ENCODE measurements at regions not wholly inside any gene's neighbourhood (a gene's known extent, or its start where the extent isn't known, plus 50 kb on each side); places are given as distances from the start of the nearest gene placed in this dataset.

DNA sequence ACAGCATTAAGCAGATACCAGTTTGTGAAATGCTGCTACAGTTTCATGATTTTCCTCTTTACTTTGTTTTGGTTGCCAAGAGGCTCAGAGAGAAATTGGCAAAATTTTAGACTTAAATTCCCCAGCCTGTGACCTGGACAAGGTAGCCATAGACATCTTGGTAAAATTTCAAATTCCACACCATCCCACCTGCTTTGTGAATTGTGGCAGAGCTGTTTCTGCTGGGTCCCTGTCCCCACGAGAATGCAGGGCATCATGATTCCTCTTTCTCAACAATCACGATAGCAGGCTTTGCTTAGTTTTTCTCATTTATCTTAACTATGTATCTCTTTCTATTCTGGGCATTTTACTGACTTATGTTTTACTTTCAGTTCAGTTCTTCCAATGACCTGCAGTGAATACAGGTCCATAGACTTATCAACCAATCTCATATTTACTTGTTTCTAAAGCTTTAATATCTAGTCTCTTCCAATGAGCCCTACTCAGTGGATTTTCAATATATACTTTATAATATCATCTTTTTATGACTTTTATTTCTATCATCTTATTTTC is 351.6 kb downstream of the SOCS6 start:
- Histone ChIP-seq H3K4me2 (no peak overlapping the region), H3K9me3 (no peaks in the 10 kb centered on the region), H3K27ac (no peak overlapping the region), H3K4me3 (no peak overlapping the region), H3K4me1 (no peaks in the 10 kb centered on the region)
- CTCF ChIA-PET = no interaction called here
- no peak for TF ChIP-seq CHD4 (IDR thresholded peaks at IDR 0.05; ENCODE audit: borderline replicate concordance)
- no peak for TF ChIP-seq MAFK (IDR thresholded peaks at IDR 0.05; ENCODE audit: partially characterized antibody)
- TF ChIP-seq RCOR1 (IDR thresholded peaks at IDR 0.05; ENCODE audit: low read depth, low read length) = no peak
- no peak for TF ChIP-seq CBX2 (IDR thresholded peaks at IDR 0.05; ENCODE audit: borderline replicate concordance, low read depth)
- no peak for TF ChIP-seq E2F6 (IDR thresholded peaks at IDR 0.05; ENCODE audit: borderline replicate concordance, low read depth)
- no peak for TF ChIP-seq RFX5 (IDR thresholded peaks at IDR 0.05)
- no peak for TF ChIP-seq USF2 (IDR thresholded peaks at IDR 0.05)
- TF ChIP-seq FOSB (CRISPR knock-in tag; IDR thresholded peaks at IDR 0.05) = no peak
- TF ChIP-seq NR3C1 (IDR thresholded peaks at IDR 0.05) = no peak
- TF ChIP-seq POLR2AphosphoS2 (conservative IDR thresholded peaks at IDR 0.05; ENCODE audit: low read length) = no peak
- no peak for TF ChIP-seq FOXS1 (CRISPR knock-in tag; IDR thresholded peaks at IDR 0.05)
- no peak for TF ChIP-seq EHF (CRISPR knock-in tag; IDR thresholded peaks at IDR 0.05)
- TF ChIP-seq TP53 (CRISPR knock-in tag; IDR thresholded peaks at IDR 0.05) = no peak
- no peak for TF ChIP-seq ZSCAN20 (CRISPR knock-in tag; IDR thresholded peaks at IDR 0.05)
- FAIRE-seq = no peak
- DNase-seq (ENCODE audit: low read depth in 1 of 2, low spot score in 1 of 2) = no peak
- WGBS (ENCODE audit: missing lambda C conversion rate) = 7% methylated on average over 2 of the region's 2 CpGs
- POLR2A ChIA-PET = no interaction called here
- no peak for ATAC-seq

DNA sequence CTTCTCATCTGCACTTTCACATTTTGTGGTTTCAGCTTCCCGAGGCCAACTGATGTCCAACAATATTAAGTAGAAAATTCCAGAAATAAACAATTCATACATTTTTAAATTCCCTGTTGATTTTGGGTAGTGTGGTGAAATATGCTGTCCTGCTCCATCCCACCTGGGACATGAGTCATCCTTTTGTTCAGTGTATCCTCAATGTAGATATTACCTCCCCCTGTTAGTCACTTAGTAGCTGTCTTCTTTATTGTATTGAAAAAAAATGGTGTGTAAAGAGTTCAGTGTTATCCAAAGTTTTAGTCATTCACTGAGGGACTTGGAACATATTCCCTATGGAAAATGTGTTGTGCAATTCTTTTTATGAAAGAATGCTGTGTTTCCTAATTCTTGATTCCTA is 348.1 kb downstream of the SOCS6 start:
- Histone ChIP-seq H3K27ac (no peak overlapping the region), H3K4me3 (no peak overlapping the region), H3K4me2 (no peak overlapping the region), H3K9me3 (no peaks in the 10 kb centered on the region), H3K4me1 (no peaks in the 10 kb centered on the region)
- ATAC-seq (no peak), FAIRE-seq (no peak), DNase-seq (ENCODE audit: low read depth in 1 of 2, low spot score in 1 of 2) (no peak)
- TF ChIP-seq FOSL2 (IDR thresholded peaks at IDR 0.05) = no peak
- TF ChIP-seq FOSL2 (CRISPR knock-in tag; IDR thresholded peaks at IDR 0.05) = 0 out of 2 replicates have a peak, but pooled peaks have one; percentile 13
- no peak for TF ChIP-seq MAZ (IDR thresholded peaks at IDR 0.05; ENCODE audit: borderline replicate concordance, low read depth, low read length)
- ChIA-PET POLR2A (no interaction called here), CTCF (interaction anchor here (0.7 kb wide), 1 partner anchor 110 kb away, joined by 3 read pairs; no protein-coding TSS in a partner anchor)
- WGBS (ENCODE audit: missing lambda C conversion rate) = 28% methylated on average over 1 of the region's 1 CpG

DNA sequence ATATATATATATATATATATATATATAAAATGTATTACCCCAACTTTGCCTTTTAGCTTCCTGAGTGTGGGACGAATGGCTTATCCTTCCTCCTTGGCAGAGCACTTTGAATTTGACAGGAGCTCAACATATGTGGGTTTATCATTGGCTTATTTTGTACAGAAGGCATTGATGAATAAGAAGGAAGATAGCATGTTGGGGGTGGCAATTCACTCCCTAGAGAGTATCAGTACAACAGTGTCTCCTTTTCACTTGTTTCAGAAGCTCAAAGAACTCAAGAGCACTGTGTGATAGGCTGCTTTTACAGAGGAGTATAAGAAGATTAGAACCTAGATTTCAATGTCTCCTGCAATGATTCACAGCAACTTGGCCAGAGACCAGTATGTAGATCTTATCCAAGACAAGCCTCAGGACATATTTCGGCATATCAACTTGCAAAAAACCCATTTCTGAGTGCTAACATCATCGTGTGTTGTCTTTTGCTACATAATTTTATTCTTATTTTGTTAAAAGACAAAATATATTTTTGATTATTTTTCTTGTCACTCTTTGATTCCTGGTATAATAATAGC is 345.8 kb downstream of the SOCS6 start:
- no peak for TF ChIP-seq HOXA7 (CRISPR knock-in tag; IDR thresholded peaks at IDR 0.05)
- no peak for TF ChIP-seq CHD4 (IDR thresholded peaks at IDR 0.05; ENCODE audit: borderline replicate concordance)
- no peak for TF ChIP-seq MAZ (IDR thresholded peaks at IDR 0.05; ENCODE audit: borderline replicate concordance, low read depth, low read length)
- no peak for TF ChIP-seq EP300 (IDR thresholded peaks at IDR 0.05)
- TF ChIP-seq CBX8 (IDR thresholded peaks at IDR 0.05) = no peak
- no peak for TF ChIP-seq HOXB13 (CRISPR knock-in tag; IDR thresholded peaks at IDR 0.05; ENCODE audit: low read depth)
- no peak for TF ChIP-seq MAFK (IDR thresholded peaks at IDR 0.05; ENCODE audit: partially characterized antibody)
- TF ChIP-seq, protein P1, sequence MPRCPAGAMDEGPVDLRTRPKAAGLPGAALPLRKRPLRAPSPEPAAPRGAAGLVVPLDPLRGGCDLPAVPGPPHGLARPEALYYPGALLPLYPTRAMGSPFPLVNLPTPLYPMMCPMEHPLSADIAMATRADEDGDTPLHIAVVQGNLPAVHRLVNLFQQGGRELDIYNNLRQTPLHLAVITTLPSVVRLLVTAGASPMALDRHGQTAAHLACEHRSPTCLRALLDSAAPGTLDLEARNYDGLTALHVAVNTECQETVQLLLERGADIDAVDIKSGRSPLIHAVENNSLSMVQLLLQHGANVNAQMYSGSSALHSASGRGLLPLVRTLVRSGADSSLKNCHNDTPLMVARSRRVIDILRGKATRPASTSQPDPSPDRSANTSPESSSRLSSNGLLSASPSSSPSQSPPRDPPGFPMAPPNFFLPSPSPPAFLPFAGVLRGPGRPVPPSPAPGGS (IDR thresholded peaks at IDR 0.05) = no peak
- TF ChIP-seq, protein P2, sequence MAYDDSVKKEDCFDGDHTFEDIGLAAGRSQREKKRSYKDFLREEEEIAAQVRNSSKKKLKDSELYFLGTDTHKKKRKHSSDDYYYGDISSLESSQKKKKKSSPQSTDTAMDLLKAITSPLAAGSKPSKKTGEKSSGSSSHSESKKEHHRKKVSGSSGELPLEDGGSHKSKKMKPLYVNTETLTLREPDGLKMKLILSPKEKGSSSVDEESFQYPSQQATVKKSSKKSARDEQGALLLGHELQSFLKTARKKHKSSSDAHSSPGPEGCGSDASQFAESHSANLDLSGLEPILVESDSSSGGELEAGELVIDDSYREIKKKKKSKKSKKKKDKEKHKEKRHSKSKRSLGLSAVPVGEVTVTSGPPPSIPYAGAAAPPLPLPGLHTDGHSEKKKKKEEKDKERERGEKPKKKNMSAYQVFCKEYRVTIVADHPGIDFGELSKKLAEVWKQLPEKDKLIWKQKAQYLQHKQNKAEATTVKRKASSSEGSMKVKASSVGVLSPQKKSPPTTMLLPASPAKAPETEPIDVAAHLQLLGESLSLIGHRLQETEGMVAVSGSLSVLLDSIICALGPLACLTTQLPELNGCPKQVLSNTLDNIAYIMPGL (CRISPR knock-in tag; IDR thresholded peaks at IDR 0.05; ENCODE audit: borderline replicate concordance) = no peak
- TF ChIP-seq POLR2A (IDR thresholded peaks at IDR 0.05; ENCODE audit: low read length) = no peak
- TF ChIP-seq HEYL (CRISPR knock-in tag; IDR thresholded peaks at IDR 0.05) = no peak
- POLR2A ChIA-PET = no interaction called here
- Histone ChIP-seq H3K4me3 (no peak overlapping the region), H3K4me1 (no peaks in the 10 kb centered on the region), H3K4me2 (no peak overlapping the region), H3K9me3 (no peaks in the 10 kb centered on the region), H3K27ac (no peak overlapping the region)
- CTCF ChIA-PET = no interaction called here
- ATAC-seq (no peak), DNase-seq (ENCODE audit: low read depth in 1 of 2, low spot score in 1 of 2) (no peak), FAIRE-seq (no peak)
- 13% methylated on average over 3 of the region's 3 CpGs for WGBS (ENCODE audit: missing lambda C conversion rate)
